ENCODE measurements at regions not wholly inside any gene's neighbourhood (a gene's known extent, or its start where the extent isn't known, plus 50 kb on each side); places are given as distances from the start of the nearest gene placed in this dataset.

DNA sequence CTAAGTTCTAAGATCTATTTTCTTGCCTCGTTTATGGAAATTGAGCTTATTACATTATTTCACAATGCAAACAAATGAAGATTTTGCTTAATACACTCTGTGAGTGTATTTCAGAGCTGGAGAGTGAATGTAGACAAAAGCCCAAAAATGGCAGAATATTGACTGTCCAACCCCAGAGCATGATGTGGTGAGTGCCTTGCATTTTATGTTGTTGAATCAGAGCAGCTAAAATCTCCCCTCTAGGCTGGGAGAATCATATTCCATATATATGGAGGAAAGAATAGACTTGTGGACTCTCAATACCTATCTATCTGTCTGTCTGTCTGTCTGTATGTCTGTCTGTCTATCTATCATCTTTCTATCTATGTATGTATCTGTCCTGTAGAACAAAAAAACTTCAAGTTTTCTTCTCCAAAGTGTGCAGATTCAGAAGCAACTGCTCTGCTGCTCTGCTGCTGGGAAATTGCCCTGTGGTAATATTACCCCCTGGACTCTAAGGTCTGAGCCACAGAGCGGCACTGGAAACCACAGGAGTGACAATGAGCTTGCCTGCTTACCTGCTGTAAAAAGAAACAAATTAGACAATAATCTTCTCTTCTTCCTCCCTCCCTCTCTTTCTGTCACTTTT lies 209.4 kb upstream of the PRICKLE1 start:
- TF ChIP-seq REST (IDR thresholded peaks at IDR 0.05; ENCODE audit: borderline replicate concordance) (no peak), MXI1 (conservative IDR thresholded peaks at IDR 0.05; ENCODE audit: poor library complexity, severe bottlenecking) (no peak), POLR2AphosphoS5 (IDR thresholded peaks at IDR 0.05) (no peak)
- TF ChIP-seq, protein P1, sequence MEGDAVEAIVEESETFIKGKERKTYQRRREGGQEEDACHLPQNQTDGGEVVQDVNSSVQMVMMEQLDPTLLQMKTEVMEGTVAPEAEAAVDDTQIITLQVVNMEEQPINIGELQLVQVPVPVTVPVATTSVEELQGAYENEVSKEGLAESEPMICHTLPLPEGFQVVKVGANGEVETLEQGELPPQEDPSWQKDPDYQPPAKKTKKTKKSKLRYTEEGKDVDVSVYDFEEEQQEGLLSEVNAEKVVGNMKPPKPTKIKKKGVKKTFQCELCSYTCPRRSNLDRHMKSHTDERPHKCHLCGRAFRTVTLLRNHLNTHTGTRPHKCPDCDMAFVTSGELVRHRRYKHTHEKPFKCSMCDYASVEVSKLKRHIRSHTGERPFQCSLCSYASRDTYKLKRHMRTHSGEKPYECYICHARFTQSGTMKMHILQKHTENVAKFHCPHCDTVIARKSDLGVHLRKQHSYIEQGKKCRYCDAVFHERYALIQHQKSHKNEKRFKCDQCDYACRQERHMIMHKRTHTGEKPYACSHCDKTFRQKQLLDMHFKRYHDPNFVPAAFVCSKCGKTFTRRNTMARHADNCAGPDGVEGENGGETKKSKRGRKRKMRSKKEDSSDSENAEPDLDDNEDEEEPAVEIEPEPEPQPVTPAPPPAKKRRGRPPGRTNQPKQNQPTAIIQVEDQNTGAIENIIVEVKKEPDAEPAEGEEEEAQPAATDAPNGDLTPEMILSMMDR (IDR thresholded peaks at IDR 0.05; ENCODE audit: poor library complexity, severe bottlenecking), result no peak
- H3K79me2 ChIP-seq (replicated peaks; ENCODE audit: insufficient read depth, low read length), result no peaks in the 10 kb centered on the region
- no peak overlapping the region for H3K4me3 ChIP-seq (ENCODE audit: low read length)
- H3K36me3 ChIP-seq (ENCODE audit: insufficient read depth, low read length), result no peaks in the 10 kb centered on the region
- H3K9me2 ChIP-seq (ENCODE audit: insufficient read depth, low read length), result no peaks in the 10 kb centered on the region
- H3K9me3 ChIP-seq (ENCODE audit: low read length), result no peaks in the 10 kb centered on the region
- no peaks in the 10 kb centered on the region for H4K20me1 ChIP-seq (ENCODE audit: insufficient read depth)
- H3K9ac ChIP-seq (ENCODE audit: low read length), result no peak overlapping the region
- H3K27me3 ChIP-seq (ENCODE audit: insufficient read depth, low read depth, low read length), result no peaks in the 10 kb centered on the region
- H2AFZ ChIP-seq (ENCODE audit: low read depth, low read length), result no peak overlapping the region
- no peak overlapping the region for H3K27ac ChIP-seq (ENCODE audit: low read length)
- no peaks in the 10 kb centered on the region for H3F3A ChIP-seq (ENCODE audit: insufficient read depth, low read length, poor library complexity, severe bottlenecking)
- no peak overlapping the region for H3K4me2 ChIP-seq (ENCODE audit: low read length)

- Histone ChIP-seq H3K9me3 (ENCODE audit: low read length) (no peaks in the 10 kb centered on the region), H3K36me3 (ENCODE audit: insufficient read depth, low read length) (no peaks in the 10 kb centered on the region), H3K9ac (ENCODE audit: low read length) (no peak overlapping the region), H3K9me2 (ENCODE audit: insufficient read depth, low read length) (no peaks in the 10 kb centered on the region), H3K4me2 (ENCODE audit: low read length) (no peak overlapping the region), H2AFZ (ENCODE audit: low read depth, low read length) (no peak overlapping the region), H4K20me1 (ENCODE audit: insufficient read depth) (no peaks in the 10 kb centered on the region), H3K27ac (ENCODE audit: low read length) (no peak overlapping the region), H3K79me2 (replicated peaks; ENCODE audit: insufficient read depth, low read length) (no peaks in the 10 kb centered on the region), H3K27me3 (ENCODE audit: insufficient read depth, low read depth, low read length) (no peaks in the 10 kb centered on the region), H3K4me3 (ENCODE audit: low read length) (no peak overlapping the region), H3F3A (ENCODE audit: insufficient read depth, low read length, poor library complexity, severe bottlenecking) (no peaks in the 10 kb centered on the region)
- TF ChIP-seq POLR2AphosphoS5 (IDR thresholded peaks at IDR 0.05) (no peak), REST (IDR thresholded peaks at IDR 0.05; ENCODE audit: borderline replicate concordance) (no peak), EP300 (conservative IDR thresholded peaks at IDR 0.05; ENCODE audit: poor library complexity, severe bottlenecking) (no peak), MXI1 (conservative IDR thresholded peaks at IDR 0.05; ENCODE audit: poor library complexity, severe bottlenecking) (no peak)
These were observed 205.3 kb upstream of the PRICKLE1 start for GRCh38 chr12:42794806-42795205.
